PC-3 (cell line): ENCODE measurements at regions not wholly inside any gene's neighbourhood (a gene's known extent, or its start where the extent isn't known, plus 50 kb on each side); places are given as distances from the start of the nearest gene placed in this dataset.

Experiments used
- ATAC-seq: fragments of 200-7000 bp; cut with Tn5 transposase; 2 replicates; pipeline ENCODE4 v1.9.1; 2020; ENCODE audit warnings: mild to moderate bottlenecking, moderate library complexity
- BruUV-seq: library from RNA; stranded (reverse); fragments of 400-500 nt; replicated peaks from 2 replicates; lab custom pipeline; 2021; lab: Mats Ljungman, UMichigan
- CTCF ChIA-PET: fragments of 300-600 bp; sonication (Branson Sonifier 250); formaldehyde crosslinking; loops from one replicate; lab custom pipeline; 2022; ENCODE audit warnings: antibody characterized with exemption; lab: Charles Lee
- POLR2A ChIA-PET: fragments of 300-600 bp; sonication (Branson Sonifier 250); formaldehyde crosslinking; loops from one replicate; lab custom pipeline; 2022; ENCODE audit warnings: antibody characterized with exemption; ENCODE audit not compliant: unreplicated experiment; lab: Charles Lee
- DNase-seq: peaks from one replicate; pipeline ENCODE4 v3.0.0-alpha.2; 2015
- H2AFZ ChIP-seq: fragments of 300-600 bp; sonication (generic); 2 replicates; pipeline ENCODE4 v1.6.0; 2016; ENCODE audit warnings: antibody characterized with exemption, low read length
- H3F3A ChIP-seq: fragments of 300-600 bp; sonication (generic); one replicate; pipeline ENCODE4 v1.6.0; 2017; ENCODE audit warnings: antibody characterized with exemption, low read length, control low read depth, mild to moderate bottlenecking; ENCODE audit not compliant: unreplicated experiment
- H3K27ac ChIP-seq: fragments of 300-600 bp; sonication (generic); 2 replicates; pipeline ENCODE4 v1.5.1; 2016; ENCODE audit warnings: mild to moderate bottlenecking, low read length
- H3K27me3 ChIP-seq: fragments of 300-600 bp; sonication (generic); 2 replicates; pipeline ENCODE4 v1.6.1; 2016; ENCODE audit warnings: low read length, mixed read lengths
- H3K36me3 ChIP-seq: fragments of 300-600 bp; sonication (generic); 2 replicates; pipeline ENCODE4 v1.6.1; 2016; ENCODE audit warnings: low read depth, mixed run types, low read length, mixed read lengths
- H3K4me1 ChIP-seq: fragments of 300-600 bp; sonication (generic); 2 replicates; pipeline ENCODE4 v1.5.1; 2016; ENCODE audit warnings: low read length; ENCODE audit not compliant: insufficient read depth
- H3K4me2 ChIP-seq: fragments of 300-600 bp; sonication (generic); 2 replicates; pipeline ENCODE4 v1.6.0; 2016; ENCODE audit warnings: low read length
- H3K4me3 ChIP-seq: fragments of 300-600 bp; sonication (generic); 2 replicates; pipeline ENCODE4 v1.5.1; 2016; ENCODE audit warnings: mild to moderate bottlenecking, low read length, mixed read lengths
- H3K79me2 ChIP-seq: fragments of 300-600 bp; sonication (generic); 2 replicates; pipeline ENCODE4 v1.6.1; 2017; ENCODE audit warnings: low read length, mixed read lengths
- H3K9ac ChIP-seq: fragments of 300-600 bp; sonication (generic); 2 replicates; pipeline ENCODE4 v1.6.0; 2016; ENCODE audit warnings: mild to moderate bottlenecking, low read length
- H3K9me2 ChIP-seq: fragments of 300-600 bp; sonication (generic); replicated peaks from 2 replicates; pipeline ENCODE4 v1.6.1; 2016; ENCODE audit warnings: mixed run types, low read length, mixed read lengths
- H3K9me3 ChIP-seq: fragments of 300-600 bp; sonication (generic); 2 replicates; pipeline ENCODE4 v1.6.1; 2016; ENCODE audit warnings: low read length, mixed read lengths
- H4K20me1 ChIP-seq: fragments of 300-600 bp; sonication (generic); 2 replicates; pipeline ENCODE4 v1.6.1; 2016; ENCODE audit warnings: low read length, mixed read lengths
- CTCF ChIP-seq: fragments of 300-600 bp; sonication (generic); conservative IDR thresholded peaks from 2 replicates; pipeline ENCODE4 v1.5.1; 2017; ENCODE audit warnings: antibody characterized with exemption, low read depth, mild to moderate bottlenecking, low read length
- EZH2 ChIP-seq: fragments of 300-600 bp; sonication (generic); IDR thresholded peaks from one replicate; pipeline ENCODE4 v1.6.1; 2017; ENCODE audit warnings: antibody characterized with exemption, mild to moderate bottlenecking, low read length; ENCODE audit not compliant: unreplicated experiment
- EZH2phosphoT487 ChIP-seq: fragments of 300-600 bp; sonication (generic); IDR thresholded peaks from 2 replicates; pipeline ENCODE4 v1.6.1; 2018; ENCODE audit warnings: mild to moderate bottlenecking, antibody characterized with exemption, low read length, borderline replicate concordance
- intact Hi-C: fragments of 100-400 bp; cut with micrococcal nuclease; formaldehyde crosslinking; loops from 2 replicates; pipeline ENCODE4 v1.9.0; 2023

- no peak overlapping the region for H3K4me2 ChIP-seq
Measured at GRCh38 chr4:176584031-176584606, 208.6 kb downstream of the VEGFC start.

GRCh38 chr4:176587920-176588319 is 204.8 kb downstream of the VEGFC start:
- H3K9ac ChIP-seq, result no peak overlapping the region
- H3F3A ChIP-seq, result no peaks in the 10 kb centered on the region
- H3K4me2 ChIP-seq, result no peak overlapping the region
- no peak overlapping the region for H3K27ac ChIP-seq
- intact Hi-C loops, result no loop called here
- H3K9me2 ChIP-seq, result no peaks in the 10 kb centered on the region
- no peaks in the 10 kb centered on the region for H3K4me1 ChIP-seq
- H3K4me3 ChIP-seq, result no peak overlapping the region
- ChIA-PET POLR2A (no interaction called here), CTCF (no interaction called here)
- H3K27me3 ChIP-seq, result no peaks in the 10 kb centered on the region
- 0 out of 2 replicates have a peak, but pooled peaks cover 5% of the 10 kb centered on the region for H3K9me3 ChIP-seq
- no peaks in the 10 kb centered on the region for H4K20me1 ChIP-seq
- TF ChIP-seq EZH2 (no peak), EZH2phosphoT487 (no peak), CTCF (no peak)
- ATAC-seq (no peak), DNase-seq (no peak)
- H2AFZ ChIP-seq, result no peak overlapping the region
- H3K79me2 ChIP-seq, result no peaks in the 10 kb centered on the region
- no TSS peak for BruUV-seq
- no peaks in the 10 kb centered on the region for H3K36me3 ChIP-seq

More at GRCh38 chr4:176584031-176584606, 208.6 kb downstream of the VEGFC start:
- H2AFZ ChIP-seq, result no peak overlapping the region
- H3F3A ChIP-seq, result no peaks in the 10 kb centered on the region
- no peak overlapping the region for H3K4me3 ChIP-seq
- H3K9me2 ChIP-seq, result no peaks in the 10 kb centered on the region
- no peak for ATAC-seq
- H3K9ac ChIP-seq, result no peak overlapping the region
- no peaks in the 10 kb centered on the region for H3K9me3 ChIP-seq
- no peaks in the 10 kb centered on the region for H4K20me1 ChIP-seq
- H3K36me3 ChIP-seq, result no peaks in the 10 kb centered on the region
- no peak for TF ChIP-seq EZH2phosphoT487
- no peak for TF ChIP-seq EZH2
- TF ChIP-seq CTCF, result no peak
- no peak overlapping the region for H3K27ac ChIP-seq
- POLR2A ChIA-PET, result no interaction called here
- BruUV-seq, result no TSS peak
- no peak for DNase-seq
- intact Hi-C loops, result no loop called here
- peaks cover 8% of the 10 kb centered on the region; the same call in 1 of the 2 replicates for H3K4me1 ChIP-seq
- H3K79me2 ChIP-seq, result no peaks in the 10 kb centered on the region
- H3K27me3 ChIP-seq, result no peaks in the 10 kb centered on the region
- CTCF ChIA-PET, result no interaction called here

GRCh38 chr4:176588436-176588835 is 204.3 kb downstream of the VEGFC start:
- Histone ChIP-seq H3K9ac (no peak overlapping the region), H3K36me3 (no peaks in the 10 kb centered on the region), H3K79me2 (no peaks in the 10 kb centered on the region), H3K4me1 (no peaks in the 10 kb centered on the region), H3K9me3 (0 out of 2 replicates have a peak, but pooled peaks cover 5% of the 10 kb centered on the region), H2AFZ (no peak overlapping the region), H3K4me3 (no peak overlapping the region), H3K27ac (no peak overlapping the region), H4K20me1 (no peaks in the 10 kb centered on the region), H3F3A (no peaks in the 10 kb centered on the region), H3K27me3 (no peaks in the 10 kb centered on the region), H3K9me2 (no peaks in the 10 kb centered on the region), H3K4me2 (no peak overlapping the region)
- POLR2A ChIA-PET, result no interaction called here
- DNase-seq (no peak), ATAC-seq (no peak)
- CTCF ChIA-PET, result no interaction called here
- no TSS peak for BruUV-seq
- intact Hi-C loops, result no loop called here
- TF ChIP-seq EZH2 (no peak), CTCF (no peak), EZH2phosphoT487 (no peak)
